ENCODE measurements at regions not wholly inside any gene's neighbourhood (a gene's known extent, or its start where the extent isn't known, plus 50 kb on each side); places are given as distances from the start of the nearest gene placed in this dataset.

DNA sequence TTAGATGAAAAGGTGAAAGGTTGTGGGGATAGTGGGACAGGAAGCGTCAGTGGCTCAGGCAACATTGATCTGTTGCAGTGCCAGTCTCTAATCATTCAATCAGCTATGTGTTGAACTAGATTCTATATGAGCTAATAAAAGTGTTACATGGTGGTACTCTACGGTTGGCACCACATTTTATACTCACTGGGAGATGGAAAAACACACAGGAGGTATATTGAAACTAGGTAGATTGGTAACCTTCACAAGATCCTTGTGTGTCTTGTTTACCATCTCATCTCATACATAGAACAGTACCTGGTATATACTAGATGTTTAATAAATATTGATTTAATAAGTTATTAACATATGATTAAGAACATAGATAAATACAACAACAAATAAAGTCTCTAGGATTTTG, 152.7 kb downstream of the NAA11 start:
- TF ChIP-seq, protein P1, sequence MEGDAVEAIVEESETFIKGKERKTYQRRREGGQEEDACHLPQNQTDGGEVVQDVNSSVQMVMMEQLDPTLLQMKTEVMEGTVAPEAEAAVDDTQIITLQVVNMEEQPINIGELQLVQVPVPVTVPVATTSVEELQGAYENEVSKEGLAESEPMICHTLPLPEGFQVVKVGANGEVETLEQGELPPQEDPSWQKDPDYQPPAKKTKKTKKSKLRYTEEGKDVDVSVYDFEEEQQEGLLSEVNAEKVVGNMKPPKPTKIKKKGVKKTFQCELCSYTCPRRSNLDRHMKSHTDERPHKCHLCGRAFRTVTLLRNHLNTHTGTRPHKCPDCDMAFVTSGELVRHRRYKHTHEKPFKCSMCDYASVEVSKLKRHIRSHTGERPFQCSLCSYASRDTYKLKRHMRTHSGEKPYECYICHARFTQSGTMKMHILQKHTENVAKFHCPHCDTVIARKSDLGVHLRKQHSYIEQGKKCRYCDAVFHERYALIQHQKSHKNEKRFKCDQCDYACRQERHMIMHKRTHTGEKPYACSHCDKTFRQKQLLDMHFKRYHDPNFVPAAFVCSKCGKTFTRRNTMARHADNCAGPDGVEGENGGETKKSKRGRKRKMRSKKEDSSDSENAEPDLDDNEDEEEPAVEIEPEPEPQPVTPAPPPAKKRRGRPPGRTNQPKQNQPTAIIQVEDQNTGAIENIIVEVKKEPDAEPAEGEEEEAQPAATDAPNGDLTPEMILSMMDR (IDR thresholded peaks at IDR 0.05; ENCODE audit: low read depth, low read length) = no peak
- no peak for TF ChIP-seq POLR2A (IDR thresholded peaks at IDR 0.05; ENCODE audit: extremely low read depth, insufficient read length)
- TF ChIP-seq, protein P2, sequence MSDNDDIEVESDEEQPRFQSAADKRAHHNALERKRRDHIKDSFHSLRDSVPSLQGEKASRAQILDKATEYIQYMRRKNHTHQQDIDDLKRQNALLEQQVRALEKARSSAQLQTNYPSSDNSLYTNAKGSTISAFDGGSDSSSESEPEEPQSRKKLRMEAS (IDR thresholded peaks at IDR 0.05; ENCODE audit: low read depth, low read length) = no peak

All from NB4 (cell line).